NCI-H2171 treated with DMSO at 0.1 percent for 48 hours (cell line): ENCODE measurements at regions not wholly inside any gene's neighbourhood (a gene's known extent, or its start where the extent isn't known, plus 50 kb on each side); places are given as distances from the start of the nearest gene placed in this dataset.
"Not testable (repeated sequence)": the region's sequence is repeated elsewhere in the genome, so short reads cannot be mapped to it uniquely, and the experiment has no call there.

ENCODE experiments used
- DNase-seq: peaks from one replicate; lab custom pipeline; 2025; lab: John Stamatoyannopoulos, UW

DNA sequence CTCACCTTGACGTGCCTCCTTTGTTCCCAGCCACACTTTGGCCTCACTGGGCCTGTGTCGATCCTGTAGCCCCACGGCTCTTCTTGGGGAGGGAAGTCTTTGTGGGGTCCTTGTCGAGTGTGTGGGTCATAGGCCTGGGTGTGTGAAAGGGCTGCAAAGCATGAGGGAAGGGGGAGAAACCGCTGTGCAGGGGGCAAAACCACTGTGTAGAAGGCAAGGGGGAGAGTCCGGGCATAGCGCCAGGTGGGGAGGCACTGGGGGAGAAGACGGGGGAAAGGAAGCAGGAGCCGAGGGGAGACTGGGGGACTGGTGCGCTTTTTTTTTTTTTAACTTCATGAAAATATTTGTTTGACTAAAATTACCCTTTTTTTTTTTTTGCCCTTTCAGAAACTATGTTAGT lies 65.1 kb upstream of the RASD2 start:
- no peak for DNase-seq

DNA sequence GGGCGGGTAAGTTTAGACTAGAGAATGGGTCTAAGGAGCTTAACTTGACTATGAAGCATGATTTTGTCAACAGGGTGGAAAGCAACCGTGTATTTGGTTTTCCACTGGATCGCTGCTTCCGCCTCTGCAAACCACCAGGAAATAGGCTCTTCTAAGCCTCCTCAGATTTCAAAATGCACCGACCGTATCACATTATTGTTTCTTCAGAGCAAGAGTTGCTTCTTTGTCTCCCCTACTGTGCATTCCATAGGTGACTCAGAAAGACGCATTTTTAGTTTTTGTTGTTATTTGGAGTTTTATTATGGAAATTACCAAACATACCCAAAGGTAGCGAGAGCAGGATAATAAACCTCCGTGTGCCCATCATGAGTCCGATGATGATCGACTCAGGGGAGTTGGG lies 64.3 kb upstream of the RASD2 start:
- DNase-seq, result no peak

DNA sequence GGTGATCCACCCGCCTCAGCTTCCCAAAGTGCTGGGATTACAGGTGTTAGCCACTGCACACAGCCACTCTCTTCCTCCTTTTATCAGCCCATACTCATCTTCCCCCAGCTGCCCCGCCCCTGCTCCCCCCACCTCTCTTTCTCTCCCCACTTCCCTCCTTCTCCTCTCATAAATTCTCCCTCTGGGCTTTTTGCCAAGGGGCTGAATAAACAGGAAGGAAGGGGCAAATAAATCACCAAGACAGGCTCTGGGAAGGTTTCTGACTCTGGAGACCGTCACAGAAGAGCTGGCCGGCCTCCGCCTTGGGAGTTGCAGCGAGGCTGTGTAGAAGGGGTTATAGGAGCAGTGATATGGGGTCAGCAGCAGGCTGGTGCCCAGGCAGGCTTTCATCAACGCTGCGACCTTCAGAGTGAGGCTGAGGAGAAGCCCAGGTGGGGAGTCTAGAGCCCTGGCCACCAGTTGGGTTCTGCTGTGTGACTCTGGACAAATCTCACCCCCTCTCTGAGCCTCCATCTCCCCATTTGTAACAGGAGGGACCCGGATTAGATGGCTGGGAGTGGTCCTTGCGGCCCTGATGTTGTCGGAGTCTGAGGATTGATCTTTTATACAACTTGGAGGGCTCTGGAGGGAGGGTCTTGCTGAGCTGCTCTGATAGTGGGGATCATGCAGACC lies 62.6 kb upstream of the RASD2 start:
- peak; percentile 52 for DNase-seq

DNA sequence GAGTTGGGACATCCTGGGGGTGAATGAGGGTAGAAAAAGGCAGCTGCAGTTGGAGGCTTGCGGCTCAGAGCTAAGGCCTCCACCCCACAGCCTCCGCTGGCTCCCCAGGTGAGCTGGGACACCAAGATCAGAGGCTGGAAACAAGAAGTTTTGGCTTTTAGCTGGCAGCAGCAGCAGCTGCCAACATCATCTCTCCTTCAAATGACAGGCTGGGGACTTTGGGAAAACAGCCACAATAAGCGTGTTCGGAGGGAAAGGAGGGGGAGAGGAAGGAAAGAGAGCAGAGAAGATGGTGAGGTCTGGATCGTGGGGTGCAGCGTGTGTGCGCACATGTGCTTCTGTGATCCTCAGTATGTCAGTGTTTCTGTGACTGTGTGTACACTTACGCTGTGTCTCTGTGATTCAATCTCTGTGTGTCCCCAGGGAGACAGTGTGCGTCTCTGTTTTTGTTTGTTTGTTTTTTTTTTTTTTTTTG lies 62.0 kb upstream of the RASD2 start:
- DNase-seq, result no peak

DNA sequence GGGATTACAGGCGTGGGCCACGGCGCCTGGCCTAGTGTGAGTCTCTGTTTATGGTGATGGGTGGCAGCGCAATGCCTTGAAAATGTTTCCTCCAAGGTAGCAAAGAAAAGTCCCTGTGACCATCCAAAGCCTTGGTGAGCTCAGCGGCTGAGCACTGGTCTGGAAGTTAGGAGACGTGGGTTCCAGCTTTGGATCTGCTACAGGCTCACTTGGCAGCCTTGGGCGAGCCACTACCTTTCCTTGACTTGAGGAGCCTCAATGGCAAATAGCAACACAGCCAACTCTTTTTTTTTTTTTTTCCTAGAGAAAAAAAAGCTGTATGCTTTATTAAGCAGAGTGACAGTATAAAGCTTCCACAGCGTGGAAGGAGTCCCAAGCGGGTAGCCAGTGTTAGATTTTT lies 61.3 kb upstream of the RASD2 start:
- DNase-seq, result no peak

DNA sequence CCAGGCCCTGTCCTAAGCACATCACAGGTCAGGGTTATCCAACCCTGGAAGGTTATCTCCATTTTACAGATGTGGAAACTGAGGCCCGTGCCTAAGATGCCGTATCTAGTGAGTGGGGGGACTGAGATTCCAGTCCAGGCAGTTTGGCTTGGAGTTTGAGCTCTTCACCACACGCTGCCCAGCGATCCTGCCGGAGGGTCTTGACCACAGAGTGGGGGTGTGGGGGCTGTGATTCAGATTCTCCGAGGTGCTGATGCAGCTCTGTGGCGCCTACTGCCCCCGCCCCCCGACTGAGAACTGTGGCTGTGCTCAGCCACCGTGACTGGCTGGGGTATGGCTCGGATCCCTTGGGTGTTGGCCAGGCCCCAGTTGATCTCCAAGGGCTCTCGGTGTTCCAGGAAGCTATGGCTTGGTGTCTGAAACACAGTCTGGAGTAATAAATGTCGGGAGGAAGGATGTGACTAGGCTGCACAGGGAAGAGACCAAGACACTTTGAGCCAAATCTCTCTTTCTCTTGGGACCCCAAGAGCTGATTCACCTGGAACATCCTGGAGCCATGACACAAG lies 60.6 kb upstream of the RASD2 start:
- DNase-seq, result no peak

DNA sequence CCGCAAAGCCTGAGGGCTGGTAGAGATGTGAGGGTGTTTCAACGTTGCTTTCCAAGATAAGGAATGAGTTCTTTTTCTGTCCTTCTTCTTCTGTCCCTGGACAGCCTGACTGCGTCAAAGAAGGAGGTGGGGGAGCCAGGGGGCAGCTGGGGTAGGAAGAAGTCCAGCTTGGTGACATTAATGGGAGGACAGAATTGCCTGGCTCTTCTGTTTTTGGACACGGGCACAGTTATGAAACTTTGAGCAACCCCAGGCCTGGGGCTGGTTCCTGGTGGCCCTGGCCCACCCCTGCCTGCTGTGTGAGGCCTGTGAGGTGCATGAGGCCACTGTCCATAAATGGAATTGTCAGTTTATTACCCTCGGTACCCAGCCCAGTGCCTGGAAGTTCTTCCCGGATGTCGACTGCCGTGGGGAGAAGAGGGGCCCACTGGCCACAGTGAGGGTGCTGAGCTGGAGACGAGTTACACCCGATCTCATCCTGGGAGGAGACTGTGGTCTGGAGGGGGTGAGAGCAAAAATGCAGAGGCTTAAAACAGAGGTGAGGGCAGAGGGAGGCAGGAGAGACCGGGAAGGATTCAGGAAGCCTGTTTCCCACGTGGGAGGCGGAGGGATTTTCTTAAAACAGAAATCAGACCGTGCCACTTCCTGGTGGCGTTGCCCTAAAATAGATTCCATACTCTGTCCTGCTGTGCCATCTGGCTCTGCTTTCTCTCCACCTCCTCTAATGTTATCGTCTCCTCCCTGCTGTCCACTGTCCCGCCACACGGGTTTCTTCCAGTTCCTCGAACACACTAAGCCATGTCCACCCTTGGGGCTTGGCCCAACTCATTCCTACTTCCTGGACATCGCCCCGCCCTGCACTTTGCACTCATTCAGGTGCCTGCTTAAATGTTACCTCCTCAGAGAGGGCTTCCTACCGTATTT lies 59.7 kb upstream of the RASD2 start:
- no peak for DNase-seq

DNA sequence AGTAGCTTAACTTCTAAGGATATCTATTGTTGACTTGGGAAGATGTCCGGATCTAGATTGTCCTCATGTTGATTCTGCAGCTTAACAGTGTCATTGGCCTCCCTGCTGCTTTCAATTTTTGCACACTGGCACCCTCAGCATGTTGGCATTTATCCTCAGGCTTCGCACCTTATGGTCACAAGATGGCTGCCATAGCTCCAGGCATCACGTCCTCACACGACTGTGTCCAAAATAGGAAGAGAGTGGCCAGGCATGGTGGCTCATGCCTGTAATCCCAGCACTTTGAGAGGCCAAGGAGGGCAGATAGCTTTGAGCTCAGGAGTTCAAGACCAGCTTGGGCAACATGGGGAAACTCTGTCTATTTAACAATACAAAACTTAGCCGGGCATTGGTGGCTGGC lies 58.3 kb upstream of the RASD2 start:
- DNase-seq, result no peak

DNA sequence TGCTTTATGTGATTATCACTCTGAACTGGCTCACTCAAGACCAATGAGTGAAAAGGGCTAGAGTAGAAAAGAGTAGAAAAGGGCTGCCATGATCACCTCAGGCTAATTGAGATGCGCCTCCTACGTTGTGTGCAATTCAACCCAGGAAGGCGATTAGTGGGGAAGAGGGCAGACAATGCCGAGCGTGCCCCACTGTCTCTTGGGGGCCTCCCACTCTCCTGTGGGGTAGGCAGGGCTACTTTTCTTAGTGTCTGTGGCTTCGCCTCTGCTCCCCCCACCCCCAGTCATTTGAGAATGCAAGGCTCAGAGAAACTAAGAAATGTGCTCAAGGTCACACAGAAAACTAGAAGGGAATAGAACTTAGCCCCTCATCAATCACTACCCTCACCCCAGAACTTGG lies 57.7 kb upstream of the RASD2 start:
- DNase-seq, result no peak

DNA sequence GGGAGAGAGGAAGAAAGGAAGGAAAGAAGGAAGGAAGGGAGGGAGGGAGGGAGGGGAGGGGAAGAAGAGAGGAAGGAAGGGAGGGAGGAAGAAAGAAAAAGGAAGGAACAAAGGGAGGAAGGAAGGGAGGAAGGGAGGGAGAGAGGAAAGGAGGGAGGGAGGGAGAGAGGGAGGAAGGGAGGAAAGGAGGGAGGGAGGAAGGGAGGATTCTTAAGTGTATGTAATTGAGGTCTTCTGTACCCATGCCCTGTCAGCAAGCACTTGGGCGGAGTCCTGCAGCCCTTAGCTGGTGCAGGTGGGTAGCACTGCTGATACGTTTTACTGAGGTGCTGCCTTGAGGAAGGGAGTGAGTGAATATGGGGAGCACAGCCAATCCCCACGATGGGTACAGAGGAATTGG lies 56.9 kb upstream of the RASD2 start:
- no peak for DNase-seq

DNA sequence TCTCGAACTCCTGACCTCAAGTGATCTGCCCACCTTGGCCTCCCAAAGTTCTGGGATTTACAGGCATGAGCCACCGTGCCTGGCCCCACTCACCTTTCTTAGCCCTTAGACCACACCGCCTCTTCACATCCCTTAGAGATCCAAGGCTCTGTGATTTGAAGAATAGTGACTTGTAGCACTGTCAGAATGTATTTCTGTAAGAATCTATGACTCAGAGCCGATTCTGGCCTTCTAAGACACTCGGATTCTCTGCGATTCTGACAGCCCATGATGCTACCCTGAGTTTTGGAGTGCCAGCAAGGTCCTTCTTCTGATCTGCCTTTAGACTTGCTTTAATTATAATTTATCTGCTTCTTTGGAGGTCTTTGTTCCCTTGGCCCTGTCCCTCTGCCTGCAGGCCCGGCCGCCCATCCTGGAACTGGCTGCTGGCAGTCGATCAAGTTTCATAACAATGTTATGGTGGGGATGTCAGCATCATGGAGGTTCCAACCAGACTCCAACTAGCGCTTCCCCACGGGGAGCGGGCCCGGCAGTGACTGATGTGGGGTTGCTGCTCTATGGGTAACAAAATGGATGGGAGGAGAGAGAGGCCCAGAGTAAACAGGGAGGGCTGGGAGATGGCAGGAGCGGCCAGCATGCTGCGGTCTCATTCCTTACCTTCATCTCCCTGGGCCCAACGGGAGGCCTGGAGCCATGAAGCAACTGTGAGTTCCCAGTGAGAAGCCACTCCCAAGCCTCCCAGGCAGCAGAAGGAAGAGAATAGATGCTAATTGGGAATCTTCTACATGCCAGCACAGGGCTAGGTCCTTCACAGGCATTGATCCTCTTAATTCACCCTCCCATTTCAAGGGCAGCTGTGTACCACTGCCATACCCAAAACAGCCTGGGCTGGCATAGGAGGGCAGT lies 55.7 kb upstream of the RASD2 start:
- no peak for DNase-seq

DNA sequence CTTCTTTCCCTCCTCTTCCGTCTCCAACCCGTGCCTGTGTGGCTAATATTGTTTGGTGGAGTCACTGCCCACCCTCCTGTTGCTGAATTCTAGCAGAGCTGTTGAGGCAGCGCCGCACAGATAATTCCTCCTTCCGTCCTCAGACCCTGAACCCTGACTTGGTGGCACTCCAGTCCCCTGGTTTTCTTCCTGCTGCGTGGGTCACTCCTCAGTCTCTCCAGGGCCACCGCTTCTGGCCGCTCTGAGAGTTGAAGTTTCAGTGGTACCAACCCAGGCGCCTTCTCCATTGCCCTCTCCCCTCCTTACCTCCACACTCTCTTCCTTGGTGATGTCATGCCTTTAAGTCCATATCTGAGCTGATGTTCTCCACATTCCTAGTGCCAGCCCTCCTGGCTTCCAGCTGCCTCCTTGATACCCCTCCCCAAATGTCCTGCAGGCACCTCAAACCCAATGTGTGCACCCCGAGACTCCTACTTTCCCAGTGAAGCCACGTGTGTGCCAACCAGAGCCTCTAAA lies 54.5 kb upstream of the RASD2 start:
- no peak for DNase-seq

DNA sequence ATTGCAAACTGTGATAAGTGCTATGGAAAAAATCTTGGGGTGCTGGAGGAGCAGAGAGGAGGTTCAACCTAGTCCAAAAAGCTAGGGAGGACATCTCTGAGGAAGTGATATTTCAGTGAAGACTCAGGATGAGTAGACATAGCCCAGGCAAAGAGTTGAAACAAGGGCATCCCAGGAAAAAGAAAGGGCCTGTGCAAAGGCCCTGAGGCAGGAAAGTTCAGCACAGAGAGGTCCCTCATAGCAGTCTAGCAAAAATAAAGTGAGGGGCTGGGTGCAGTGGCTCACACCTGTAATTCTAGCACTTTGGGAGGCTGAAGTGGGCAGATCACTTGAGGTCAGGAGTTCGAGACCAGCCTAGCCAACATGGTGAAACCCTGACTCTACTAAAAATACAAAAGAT lies 53.0 kb upstream of the RASD2 start:
- DNase-seq, result not testable (repeated sequence)

DNA sequence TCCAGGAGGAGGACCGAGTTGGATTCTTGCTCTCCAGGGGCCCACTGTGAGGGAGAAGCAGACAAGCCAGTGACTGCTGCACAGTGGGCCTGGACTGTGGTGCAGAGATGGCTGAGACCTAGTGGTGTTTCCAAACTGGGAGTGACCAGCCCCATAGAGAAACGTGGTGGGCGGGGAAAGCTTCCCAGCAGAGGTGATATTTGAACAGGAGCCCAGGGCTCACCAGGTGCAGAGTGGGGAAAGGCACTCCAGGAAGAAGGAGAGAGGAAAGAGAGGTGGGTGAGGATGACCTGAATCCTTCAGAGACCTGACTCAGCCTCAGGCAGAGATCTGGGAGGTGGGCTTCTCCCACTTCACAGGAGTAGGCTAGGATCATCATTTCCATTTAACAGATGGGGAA lies 52.1 kb upstream of the RASD2 start:
- no peak for DNase-seq

DNA sequence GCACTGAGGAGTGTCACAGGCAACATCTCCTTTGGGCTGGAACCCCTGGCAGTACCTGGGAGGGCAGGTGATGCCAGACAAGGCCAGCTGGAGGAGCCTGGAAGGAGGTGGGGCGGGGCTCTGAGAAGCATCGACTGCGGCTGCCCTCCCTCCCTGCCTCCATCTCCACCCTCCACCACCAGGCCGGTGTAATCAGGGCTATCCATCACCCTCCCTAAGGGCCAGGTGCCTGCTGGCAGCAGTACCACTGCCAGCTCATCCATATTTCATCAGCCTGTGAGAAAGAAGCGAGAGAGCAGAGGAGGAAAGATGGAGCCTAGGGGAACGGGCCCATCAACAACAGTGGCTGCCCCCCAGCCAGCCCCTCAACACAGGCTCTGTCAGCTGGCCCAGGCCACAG lies 51.4 kb upstream of the RASD2 start:
- DNase-seq, result peak; percentile 83
